GM23338 (cell line): ENCODE measurements at regions not wholly inside any gene's neighbourhood (a gene's known extent, or its start where the extent isn't known, plus 50 kb on each side); places are given as distances from the start of the nearest gene placed in this dataset.
A peak's percentile ranks its signal among the peaks of the same experiment; 100 is the strongest.

Source experiments
- ATAC-seq: fragments of 200-7000 bp; cut with Tn5 transposase; 3 replicates; pipeline ENCODE4 v1.9.1; 2020
- DNase-seq: peaks from one replicate; pipeline ENCODE4 v3.0.0-alpha.2; 2015; ENCODE audit warnings: low spot score
- H2AFZ ChIP-seq: fragments of 200-600 bp; sonication (generic); 2 replicates; pipeline ENCODE4 v1.8.0; 2016; ENCODE audit warnings: antibody characterized with exemption, mild to moderate bottlenecking, moderate library complexity
- H3F3A ChIP-seq: fragments of 200-600 bp; sonication (generic); replicated peaks from 2 replicates; pipeline ENCODE4 v1.8.0; 2017; ENCODE audit warnings: antibody characterized with exemption, mixed run types, low read depth
- H3K27ac ChIP-seq: fragments of 200-600 bp; sonication (generic); 2 replicates; pipeline ENCODE4 v1.6.1; 2016; ENCODE audit warnings: low read depth
- H3K27me3 ChIP-seq: fragments of 200-600 bp; sonication (generic); 2 replicates; pipeline ENCODE4 v1.8.0; 2016; ENCODE audit warnings: mild to moderate bottlenecking, mixed run types, moderate library complexity; ENCODE audit not compliant: insufficient read depth
- H3K36me3 ChIP-seq: fragments of 200-600 bp; sonication (generic); 2 replicates; pipeline ENCODE4 v1.8.0; 2016; ENCODE audit warnings: mild to moderate bottlenecking; ENCODE audit not compliant: insufficient read depth
- H3K4me1 ChIP-seq: fragments of 200-600 bp; sonication (generic); 2 replicates; pipeline ENCODE4 v1.8.0; 2016; ENCODE audit warnings: mild to moderate bottlenecking, moderate library complexity; ENCODE audit not compliant: insufficient read depth
- H3K4me2 ChIP-seq: fragments of 200-600 bp; sonication (generic); 2 replicates; pipeline ENCODE4 v1.7.1; 2017; ENCODE audit warnings: mixed run types
- H3K4me3 ChIP-seq: fragments of 200-600 bp; sonication (generic); 2 replicates; pipeline ENCODE4 v1.6.1; 2016; ENCODE audit warnings: mixed run types
- H3K79me2 ChIP-seq: fragments of 200-600 bp; sonication (generic); replicated peaks from 2 replicates; pipeline ENCODE4 v1.8.0; 2017; ENCODE audit warnings: mild to moderate bottlenecking; ENCODE audit not compliant: insufficient read depth
- H3K9me2 ChIP-seq: fragments of 200-600 bp; sonication (generic); 2 replicates; pipeline ENCODE4 v1.8.0; 2017; ENCODE audit not compliant: insufficient read depth
- H4K20me1 ChIP-seq: fragments of 200-600 bp; sonication (generic); replicated peaks from 2 replicates; pipeline ENCODE4 v1.8.0; 2017; ENCODE audit warnings: mild to moderate bottlenecking; ENCODE audit not compliant: insufficient read depth
- H3K27ac Mint-ChIP-seq: 2 replicates; pipeline ENCODE4 v1.8.0; 2020; ENCODE audit warnings: inconsistent platforms, mild to moderate bottlenecking, moderate library complexity, mixed read lengths
- H3K27me3 Mint-ChIP-seq: 3 replicates; pipeline ENCODE4 v1.8.0; 2022; ENCODE audit warnings: low read depth, mild to moderate bottlenecking, moderate library complexity, mixed read lengths, inconsistent platforms; ENCODE audit not compliant: insufficient read depth, poor library complexity
- H3K36me3 Mint-ChIP-seq: 3 replicates; pipeline ENCODE4 v1.8.0; 2021; ENCODE audit warnings: low read depth, mild to moderate bottlenecking, inconsistent platforms, moderate library complexity, mixed read lengths
- H3K4me1 Mint-ChIP-seq: 3 replicates; pipeline ENCODE4 v1.8.0; 2020; ENCODE audit warnings: mild to moderate bottlenecking, inconsistent platforms, mixed read lengths
- H3K4me3 Mint-ChIP-seq: 3 replicates; pipeline ENCODE4 v1.8.0; 2021; ENCODE audit warnings: moderate library complexity, mild to moderate bottlenecking, inconsistent platforms, mixed read lengths
- H3K9me3 Mint-ChIP-seq: 3 replicates; pipeline ENCODE4 v1.8.0; 2020; ENCODE audit warnings: moderate library complexity, mild to moderate bottlenecking, inconsistent platforms, mixed read lengths
- CREB1 ChIP-seq: fragments of 250-450 bp; sonication (Bioruptor Pico); IDR thresholded peaks from 2 replicates; pipeline ENCODE4 v1.5.0; 2020; ENCODE audit warnings: low read depth, mild to moderate bottlenecking, moderate library complexity
- EZH2 ChIP-seq: fragments of 200-600 bp; sonication (generic); IDR thresholded peaks from one replicate; pipeline ENCODE4 v1.8.0; 2017; ENCODE audit warnings: antibody characterized with exemption, mild to moderate bottlenecking, low read depth; ENCODE audit not compliant: unreplicated experiment
- EZH2phosphoT487 ChIP-seq: fragments of 200-600 bp; sonication (generic); IDR thresholded peaks from one replicate; pipeline ENCODE4 v1.8.1; 2018; ENCODE audit warnings: antibody characterized with exemption; ENCODE audit not compliant: unreplicated experiment
- JUNB ChIP-seq: IDR thresholded peaks from one replicate; pipeline ENCODE4 v1.6.1; 2016; ENCODE audit warnings: antibody characterized with exemption; ENCODE audit not compliant: unreplicated experiment
- NANOG ChIP-seq: IDR thresholded peaks from 2 replicates; pipeline ENCODE4 v1.6.1; 2016; ENCODE audit warnings: antibody characterized with exemption, borderline replicate concordance
- POLR2AphosphoS5 ChIP-seq: IDR thresholded peaks from 2 replicates; pipeline ENCODE4 v1.6.1; 2016; ENCODE audit warnings: antibody characterized with exemption, low read depth
- STAT1 ChIP-seq: IDR thresholded peaks from one replicate; pipeline ENCODE4 v1.6.1; 2016; ENCODE audit warnings: antibody characterized with exemption; ENCODE audit not compliant: unreplicated experiment
- ZNF114 ChIP-seq: fragments of 250-450 bp; sonication (Bioruptor Pico); IDR thresholded peaks from 2 replicates; pipeline ENCODE4 v1.5.0; 2020; ENCODE audit warnings: mild to moderate bottlenecking, moderate library complexity
- ZNF331 ChIP-seq: fragments of 250-450 bp; sonication (Bioruptor Pico); IDR thresholded peaks from 2 replicates; pipeline ENCODE4 v1.5.0; 2020; ENCODE audit warnings: low read depth, mild to moderate bottlenecking, moderate library complexity
- TF ChIP-seq, protein P1 (sequence below): IDR thresholded peaks from one replicate; pipeline ENCODE4 v1.6.1; 2018; ENCODE audit warnings: antibody characterized with exemption; ENCODE audit not compliant: unreplicated experiment
- TF ChIP-seq, protein P2 (sequence below): IDR thresholded peaks from 2 replicates; pipeline ENCODE4 v1.6.1; 2016; ENCODE audit warnings: antibody characterized with exemption
- TF ChIP-seq, protein P3 (sequence below): fragments of 250-450 bp; sonication (Bioruptor Pico); IDR thresholded peaks from 2 replicates; pipeline ENCODE4 v1.5.0; 2020; ENCODE audit warnings: mild to moderate bottlenecking, moderate library complexity
- TF ChIP-seq, protein P4 (sequence below), 2 experiments: fragments of 200-600 bp in 1 of 2; sonication (generic) in 1 of 2; conservative IDR thresholded peaks; 2 replicates each; pipeline versions ENCODE4 v1.5.1 to v1.6.1; 2016 to 2017; ENCODE audit warnings: antibody characterized with exemption in 2 of 2, low read depth in 2 of 2, mild to moderate bottlenecking in 2 of 2, moderate library complexity in 1 of 2

- DNase-seq (peak; percentile 46), ATAC-seq (peak; percentile 47; the same call in 2 of the 3 replicates)
- Histone ChIP-seq H3K79me2 (no peaks in the 10 kb centered on the region), H4K20me1 (no peaks in the 10 kb centered on the region), H3K9me2 (peaks cover 8% of the 10 kb centered on the region; the same call in 1 of the 2 replicates), H3K27me3 (no peaks in the 10 kb centered on the region), H3K36me3 (no peaks in the 10 kb centered on the region), H3F3A (no peaks in the 10 kb centered on the region), H3K27ac (no peak overlapping the region), H3K4me2 (peak overlapping the region; percentile 42; the same call in 1 of the 2 replicates), H2AFZ (no peak overlapping the region), H3K4me1 (peaks cover 9% of the 10 kb centered on the region), H3K4me3 (no peak overlapping the region)
- H3K36me3 Mint-ChIP-seq = no peaks in the 10 kb centered on the region
- no peak overlapping the region for H3K4me3 Mint-ChIP-seq
- TF ChIP-seq ZNF331 (CRISPR knock-in tag) = no peak
- no peak for TF ChIP-seq STAT1
- TF ChIP-seq POLR2AphosphoS5 = no peak
- TF ChIP-seq, protein P1, sequence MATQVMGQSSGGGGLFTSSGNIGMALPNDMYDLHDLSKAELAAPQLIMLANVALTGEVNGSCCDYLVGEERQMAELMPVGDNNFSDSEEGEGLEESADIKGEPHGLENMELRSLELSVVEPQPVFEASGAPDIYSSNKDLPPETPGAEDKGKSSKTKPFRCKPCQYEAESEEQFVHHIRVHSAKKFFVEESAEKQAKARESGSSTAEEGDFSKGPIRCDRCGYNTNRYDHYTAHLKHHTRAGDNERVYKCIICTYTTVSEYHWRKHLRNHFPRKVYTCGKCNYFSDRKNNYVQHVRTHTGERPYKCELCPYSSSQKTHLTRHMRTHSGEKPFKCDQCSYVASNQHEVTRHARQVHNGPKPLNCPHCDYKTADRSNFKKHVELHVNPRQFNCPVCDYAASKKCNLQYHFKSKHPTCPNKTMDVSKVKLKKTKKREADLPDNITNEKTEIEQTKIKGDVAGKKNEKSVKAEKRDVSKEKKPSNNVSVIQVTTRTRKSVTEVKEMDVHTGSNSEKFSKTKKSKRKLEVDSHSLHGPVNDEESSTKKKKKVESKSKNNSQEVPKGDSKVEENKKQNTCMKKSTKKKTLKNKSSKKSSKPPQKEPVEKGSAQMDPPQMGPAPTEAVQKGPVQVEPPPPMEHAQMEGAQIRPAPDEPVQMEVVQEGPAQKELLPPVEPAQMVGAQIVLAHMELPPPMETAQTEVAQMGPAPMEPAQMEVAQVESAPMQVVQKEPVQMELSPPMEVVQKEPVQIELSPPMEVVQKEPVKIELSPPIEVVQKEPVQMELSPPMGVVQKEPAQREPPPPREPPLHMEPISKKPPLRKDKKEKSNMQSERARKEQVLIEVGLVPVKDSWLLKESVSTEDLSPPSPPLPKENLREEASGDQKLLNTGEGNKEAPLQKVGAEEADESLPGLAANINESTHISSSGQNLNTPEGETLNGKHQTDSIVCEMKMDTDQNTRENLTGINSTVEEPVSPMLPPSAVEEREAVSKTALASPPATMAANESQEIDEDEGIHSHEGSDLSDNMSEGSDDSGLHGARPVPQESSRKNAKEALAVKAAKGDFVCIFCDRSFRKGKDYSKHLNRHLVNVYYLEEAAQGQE = no peak
- TF ChIP-seq ZNF114 (CRISPR knock-in tag) = no peak
- TF ChIP-seq JUNB = no peak
- TF ChIP-seq, protein P2, sequence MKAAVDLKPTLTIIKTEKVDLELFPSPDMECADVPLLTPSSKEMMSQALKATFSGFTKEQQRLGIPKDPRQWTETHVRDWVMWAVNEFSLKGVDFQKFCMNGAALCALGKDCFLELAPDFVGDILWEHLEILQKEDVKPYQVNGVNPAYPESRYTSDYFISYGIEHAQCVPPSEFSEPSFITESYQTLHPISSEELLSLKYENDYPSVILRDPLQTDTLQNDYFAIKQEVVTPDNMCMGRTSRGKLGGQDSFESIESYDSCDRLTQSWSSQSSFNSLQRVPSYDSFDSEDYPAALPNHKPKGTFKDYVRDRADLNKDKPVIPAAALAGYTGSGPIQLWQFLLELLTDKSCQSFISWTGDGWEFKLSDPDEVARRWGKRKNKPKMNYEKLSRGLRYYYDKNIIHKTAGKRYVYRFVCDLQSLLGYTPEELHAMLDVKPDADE = no peak
- TF ChIP-seq NANOG = no peak
- TF ChIP-seq EZH2phosphoT487 = no peak
- no peak for TF ChIP-seq EZH2
- TF ChIP-seq, protein P3, sequence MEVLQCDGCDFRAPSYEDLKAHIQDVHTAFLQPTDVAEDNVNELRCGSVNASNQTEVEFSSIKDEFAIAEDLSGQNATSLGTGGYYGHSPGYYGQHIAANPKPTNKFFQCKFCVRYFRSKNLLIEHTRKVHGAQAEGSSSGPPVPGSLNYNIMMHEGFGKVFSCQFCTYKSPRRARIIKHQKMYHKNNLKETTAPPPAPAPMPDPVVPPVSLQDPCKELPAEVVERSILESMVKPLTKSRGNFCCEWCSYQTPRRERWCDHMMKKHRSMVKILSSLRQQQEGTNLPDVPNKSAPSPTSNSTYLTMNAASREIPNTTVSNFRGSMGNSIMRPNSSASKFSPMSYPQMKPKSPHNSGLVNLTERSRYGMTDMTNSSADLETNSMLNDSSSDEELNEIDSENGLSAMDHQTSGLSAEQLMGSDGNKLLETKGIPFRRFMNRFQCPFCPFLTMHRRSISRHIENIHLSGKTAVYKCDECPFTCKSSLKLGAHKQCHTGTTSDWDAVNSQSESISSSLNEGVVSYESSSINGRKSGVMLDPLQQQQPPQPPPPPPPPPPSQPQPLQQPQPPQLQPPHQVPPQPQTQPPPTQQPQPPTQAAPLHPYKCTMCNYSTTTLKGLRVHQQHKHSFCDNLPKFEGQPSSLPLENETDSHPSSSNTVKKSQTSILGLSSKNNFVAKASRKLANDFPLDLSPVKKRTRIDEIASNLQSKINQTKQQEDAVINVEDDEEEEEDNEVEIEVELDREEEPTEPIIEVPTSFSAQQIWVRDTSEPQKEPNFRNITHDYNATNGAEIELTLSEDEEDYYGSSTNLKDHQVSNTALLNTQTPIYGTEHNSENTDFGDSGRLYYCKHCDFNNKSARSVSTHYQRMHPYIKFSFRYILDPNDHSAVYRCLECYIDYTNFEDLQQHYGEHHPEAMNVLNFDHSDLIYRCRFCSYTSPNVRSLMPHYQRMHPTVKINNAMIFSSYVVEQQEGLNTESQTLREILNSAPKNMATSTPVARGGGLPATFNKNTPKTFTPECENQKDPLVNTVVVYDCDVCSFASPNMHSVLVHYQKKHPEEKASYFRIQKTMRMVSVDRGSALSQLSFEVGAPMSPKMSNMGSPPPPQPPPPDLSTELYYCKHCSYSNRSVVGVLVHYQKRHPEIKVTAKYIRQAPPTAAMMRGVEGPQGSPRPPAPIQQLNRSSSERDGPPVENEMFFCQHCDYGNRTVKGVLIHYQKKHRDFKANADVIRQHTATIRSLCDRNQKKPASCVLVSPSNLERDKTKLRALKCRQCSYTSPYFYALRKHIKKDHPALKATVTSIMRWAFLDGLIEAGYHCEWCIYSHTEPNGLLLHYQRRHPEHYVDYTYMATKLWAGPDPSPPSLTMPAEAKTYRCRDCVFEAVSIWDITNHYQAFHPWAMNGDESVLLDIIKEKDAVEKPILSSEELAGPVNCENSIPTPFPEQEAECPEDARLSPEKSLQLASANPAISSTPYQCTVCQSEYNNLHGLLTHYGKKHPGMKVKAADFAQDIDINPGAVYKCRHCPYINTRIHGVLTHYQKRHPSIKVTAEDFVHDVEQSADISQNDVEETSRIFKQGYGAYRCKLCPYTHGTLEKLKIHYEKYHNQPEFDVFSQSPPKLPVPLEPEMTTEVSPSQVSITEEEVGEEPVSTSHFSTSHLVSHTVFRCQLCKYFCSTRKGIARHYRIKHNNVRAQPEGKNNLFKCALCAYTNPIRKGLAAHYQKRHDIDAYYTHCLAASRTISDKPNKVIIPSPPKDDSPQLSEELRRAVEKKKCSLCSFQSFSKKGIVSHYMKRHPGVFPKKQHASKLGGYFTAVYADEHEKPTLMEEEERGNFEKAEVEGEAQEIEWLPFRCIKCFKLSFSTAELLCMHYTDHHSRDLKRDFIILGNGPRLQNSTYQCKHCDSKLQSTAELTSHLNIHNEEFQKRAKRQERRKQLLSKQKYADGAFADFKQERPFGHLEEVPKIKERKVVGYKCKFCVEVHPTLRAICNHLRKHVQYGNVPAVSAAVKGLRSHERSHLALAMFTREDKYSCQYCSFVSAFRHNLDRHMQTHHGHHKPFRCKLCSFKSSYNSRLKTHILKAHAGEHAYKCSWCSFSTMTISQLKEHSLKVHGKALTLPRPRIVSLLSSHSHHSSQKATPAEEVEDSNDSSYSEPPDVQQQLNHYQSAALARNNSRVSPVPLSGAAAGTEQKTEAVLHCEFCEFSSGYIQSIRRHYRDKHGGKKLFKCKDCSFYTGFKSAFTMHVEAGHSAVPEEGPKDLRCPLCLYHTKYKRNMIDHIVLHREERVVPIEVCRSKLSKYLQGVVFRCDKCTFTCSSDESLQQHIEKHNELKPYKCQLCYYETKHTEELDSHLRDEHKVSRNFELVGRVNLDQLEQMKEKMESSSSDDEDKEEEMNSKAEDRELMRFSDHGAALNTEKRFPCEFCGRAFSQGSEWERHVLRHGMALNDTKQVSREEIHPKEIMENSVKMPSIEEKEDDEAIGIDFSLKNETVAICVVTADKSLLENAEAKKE (CRISPR knock-in tag) = no peak
- TF ChIP-seq, protein P4, sequence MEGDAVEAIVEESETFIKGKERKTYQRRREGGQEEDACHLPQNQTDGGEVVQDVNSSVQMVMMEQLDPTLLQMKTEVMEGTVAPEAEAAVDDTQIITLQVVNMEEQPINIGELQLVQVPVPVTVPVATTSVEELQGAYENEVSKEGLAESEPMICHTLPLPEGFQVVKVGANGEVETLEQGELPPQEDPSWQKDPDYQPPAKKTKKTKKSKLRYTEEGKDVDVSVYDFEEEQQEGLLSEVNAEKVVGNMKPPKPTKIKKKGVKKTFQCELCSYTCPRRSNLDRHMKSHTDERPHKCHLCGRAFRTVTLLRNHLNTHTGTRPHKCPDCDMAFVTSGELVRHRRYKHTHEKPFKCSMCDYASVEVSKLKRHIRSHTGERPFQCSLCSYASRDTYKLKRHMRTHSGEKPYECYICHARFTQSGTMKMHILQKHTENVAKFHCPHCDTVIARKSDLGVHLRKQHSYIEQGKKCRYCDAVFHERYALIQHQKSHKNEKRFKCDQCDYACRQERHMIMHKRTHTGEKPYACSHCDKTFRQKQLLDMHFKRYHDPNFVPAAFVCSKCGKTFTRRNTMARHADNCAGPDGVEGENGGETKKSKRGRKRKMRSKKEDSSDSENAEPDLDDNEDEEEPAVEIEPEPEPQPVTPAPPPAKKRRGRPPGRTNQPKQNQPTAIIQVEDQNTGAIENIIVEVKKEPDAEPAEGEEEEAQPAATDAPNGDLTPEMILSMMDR (conservative IDR thresholded peaks at IDR 0.05; ENCODE audit: low read depth in 2 of 2) = no peak
- TF ChIP-seq CREB1 (CRISPR knock-in tag) = no peak
- no peak overlapping the region for H3K27ac Mint-ChIP-seq
- peaks cover 2% of the 10 kb centered on the region for H3K27me3 Mint-ChIP-seq
- no peaks in the 10 kb centered on the region; the same call in 2 of the 3 replicates for H3K9me3 Mint-ChIP-seq
- H3K4me1 Mint-ChIP-seq = peaks cover 11% of the 10 kb centered on the region
These were observed 105.2 kb upstream of the ITGA1 start for GRCh38 chr5:52682492-52682891.
